HG03095 (cell line): ENCODE measurements at regions not wholly inside any gene's neighbourhood (a gene's known extent, or its start where the extent isn't known, plus 50 kb on each side); places are given as distances from the start of the nearest gene placed in this dataset.

Experiments used
- ATAC-seq: cut with Tn5 transposase; IDR thresholded peaks from one replicate; pipeline ENCODE4 v1.9.1; 2021; ENCODE audit warnings: moderate library complexity; ENCODE audit not compliant: unreplicated experiment

- no peak for ATAC-seq
These were observed 574.4 kb downstream of the TNS3 start for GRCh38 chr7:47007471-47007870.

- no peak for ATAC-seq
These were observed 581.4 kb downstream of the TNS3 start for GRCh38 chr7:47000561-47000960.

- ATAC-seq: no peak
These were observed 582.0 kb downstream of the TNS3 start for GRCh38 chr7:46999866-47000265.

GRCh38 chr7:46996972-46997371 is 584.9 kb downstream of the TNS3 start:
- no peak for ATAC-seq

GRCh38 chr7:46993396-46993795 is 588.5 kb downstream of the TNS3 start:
- no peak for ATAC-seq

- ATAC-seq: no peak
These were observed 591.1 kb downstream of the TNS3 start for GRCh38 chr7:46990761-46991160.

GRCh38 chr7:46989247-46989646 is 592.7 kb downstream of the TNS3 start:
- ATAC-seq: no peak

GRCh38 chr7:46982928-46983327 is 599.0 kb downstream of the TNS3 start:
- no peak for ATAC-seq

GRCh38 chr7:46979439-46979838 is 602.5 kb downstream of the TNS3 start:
- ATAC-seq: no peak

- no peak for ATAC-seq
These were observed 606.4 kb downstream of the TNS3 start for GRCh38 chr7:46975493-46975892.

- ATAC-seq: no peak
These were observed 609.7 kb downstream of the TNS3 start for GRCh38 chr7:46972205-46972604.

- no peak for ATAC-seq
These were observed 611.4 kb downstream of the TNS3 start for GRCh38 chr7:46970476-46970875.

- no peak for ATAC-seq
These were observed 611.8 kb downstream of the TNS3 start for GRCh38 chr7:46970131-46970430.

GRCh38 chr7:46969303-46970130 is 612.4 kb downstream of the TNS3 start:
- ATAC-seq: no peak

GRCh38 chr7:46968003-46968402 is 613.9 kb downstream of the TNS3 start:
- ATAC-seq: no peak

GRCh38 chr7:46963719-46964118 is 618.2 kb downstream of the TNS3 start:
- ATAC-seq: no peak

GRCh38 chr7:46960970-46961369 is 620.9 kb downstream of the TNS3 start:
- no peak for ATAC-seq

GRCh38 chr7:46957195-46957594 is 624.7 kb downstream of the TNS3 start:
- no peak for ATAC-seq

- no peak for ATAC-seq
These were observed 626.4 kb downstream of the TNS3 start for GRCh38 chr7:46955531-46955930.

GRCh38 chr7:46954181-46954580 is 627.7 kb downstream of the TNS3 start:
- no peak for ATAC-seq

- no peak for ATAC-seq
These were observed 628.9 kb downstream of the TNS3 start for GRCh38 chr7:46953008-46953407.

GRCh38 chr7:46949270-46949931 is 632.5 kb downstream of the TNS3 start:
- no peak for ATAC-seq

GRCh38 chr7:46948716-46949115 is 633.2 kb downstream of the TNS3 start:
- no peak for ATAC-seq
